SK-N-MC (cell line): ENCODE measurements at regions not wholly inside any gene's neighbourhood (a gene's known extent, or its start where the extent isn't known, plus 50 kb on each side); places are given as distances from the start of the nearest gene placed in this dataset.

Experiments used
- DNase-seq: peaks from one replicate; pipeline ENCODE4 v3.0.0-alpha.2; 2011; ENCODE audit warnings: low read depth, low spot score
- H3K27ac ChIP-seq: fragments of 200-600 bp; sonication (generic); 2 replicates; pipeline ENCODE4 v1.5.1; 2016; ENCODE audit warnings: mixed run types
- H3K36me3 ChIP-seq: fragments of 200-600 bp; sonication (generic); 2 replicates; pipeline ENCODE4 v1.6.1; 2017; ENCODE audit warnings: antibody characterized with exemption, low read length, mixed read lengths; ENCODE audit not compliant: insufficient read depth
- H3K4me3 ChIP-seq: fragments of 200-600 bp; sonication (generic); 2 replicates; pipeline ENCODE4 v1.5.1; 2016
- H3K9ac ChIP-seq: fragments of 200-600 bp; sonication (generic); 2 replicates; pipeline ENCODE4 v1.8.0; 2017; ENCODE audit warnings: mixed run types, mixed read lengths; ENCODE audit not compliant: insufficient read length
- H3K9me3 ChIP-seq: fragments of 200-600 bp; sonication (generic); 2 replicates; pipeline ENCODE4 v1.6.1; 2017; ENCODE audit warnings: low read depth, mild to moderate bottlenecking, antibody characterized with exemption, low read length, moderate library complexity, mixed read lengths
- EZH2 ChIP-seq: fragments of 200-600 bp; sonication (generic); IDR thresholded peaks from one replicate; pipeline ENCODE4 v1.6.1; 2017; ENCODE audit warnings: antibody characterized with exemption
- FOXP2 ChIP-seq: optimal IDR thresholded peaks from 2 replicates; pipeline ENCODE3; 2011; ENCODE audit warnings: mild to moderate bottlenecking, moderate library complexity; ENCODE audit not compliant: insufficient read depth; ENCODE audit errors: extremely low read length, control extremely low read depth
- POLR2AphosphoS5 ChIP-seq: IDR thresholded peaks from 2 replicates; pipeline ENCODE4 v1.6.1; 2012; ENCODE audit warnings: mild to moderate bottlenecking, low read depth, low read length, borderline replicate concordance

- Histone ChIP-seq H3K9me3 (no peaks in the 10 kb centered on the region), H3K36me3 (no peaks in the 10 kb centered on the region), H3K9ac (no peak overlapping the region), H3K4me3 (no peak overlapping the region), H3K27ac (no peak overlapping the region)
- TF ChIP-seq FOXP2 (no peak), EZH2 (no peak), POLR2AphosphoS5 (no peak)
- no peak for DNase-seq
These were observed 440.9 kb downstream of the BTBD3 start for GRCh38 chr20:12358655-12359009.

GRCh38 chr20:12371990-12372389, 454.3 kb downstream of the BTBD3 start:
- Histone ChIP-seq H3K9ac (no peak overlapping the region), H3K36me3 (no peaks in the 10 kb centered on the region), H3K9me3 (no peaks in the 10 kb centered on the region), H3K4me3 (no peak overlapping the region), H3K27ac (no peak overlapping the region)
- no peak for TF ChIP-seq EZH2
- TF ChIP-seq POLR2AphosphoS5 = no peak
- TF ChIP-seq FOXP2 = no peak
- no peak for DNase-seq

- Histone ChIP-seq H3K36me3 (no peaks in the 10 kb centered on the region), H3K9me3 (no peaks in the 10 kb centered on the region), H3K27ac (no peak overlapping the region), H3K9ac (no peak overlapping the region), H3K4me3 (no peak overlapping the region)
- TF ChIP-seq EZH2 (no peak), POLR2AphosphoS5 (no peak), FOXP2 (no peak)
- no peak for DNase-seq
These were observed 454.9 kb downstream of the BTBD3 start for GRCh38 chr20:12372557-12372956.

- H3K9me3 ChIP-seq = no peaks in the 10 kb centered on the region
- H3K27ac ChIP-seq = no peak overlapping the region
- no peak overlapping the region for H3K9ac ChIP-seq
- no peak overlapping the region for H3K4me3 ChIP-seq
- DNase-seq = no peak
- no peak for TF ChIP-seq POLR2AphosphoS5
- no peak for TF ChIP-seq FOXP2
- TF ChIP-seq EZH2 = no peak
- H3K36me3 ChIP-seq = no peaks in the 10 kb centered on the region
These were observed 458.3 kb downstream of the BTBD3 start for GRCh38 chr20:12375967-12376366.

GRCh38 chr20:12383821-12384220, 466.1 kb downstream of the BTBD3 start:
- Histone ChIP-seq H3K9me3 (no peaks in the 10 kb centered on the region), H3K9ac (no peak overlapping the region), H3K36me3 (no peaks in the 10 kb centered on the region), H3K27ac (no peak overlapping the region), H3K4me3 (no peak overlapping the region)
- no peak for TF ChIP-seq FOXP2
- no peak for TF ChIP-seq EZH2
- no peak for TF ChIP-seq POLR2AphosphoS5
- DNase-seq = no peak

GRCh38 chr20:12386821-12387220, 469.1 kb downstream of the BTBD3 start:
- DNase-seq = no peak
- Histone ChIP-seq H3K36me3 (no peaks in the 10 kb centered on the region), H3K4me3 (no peak overlapping the region), H3K9me3 (no peaks in the 10 kb centered on the region), H3K9ac (no peak overlapping the region), H3K27ac (no peak overlapping the region)
- no peak for TF ChIP-seq POLR2AphosphoS5
- TF ChIP-seq EZH2 = no peak
- no peak for TF ChIP-seq FOXP2

GRCh38 chr20:12391099-12391498, 473.4 kb downstream of the BTBD3 start:
- Histone ChIP-seq H3K27ac (no peak overlapping the region), H3K9ac (no peak overlapping the region), H3K4me3 (no peak overlapping the region), H3K9me3 (no peaks in the 10 kb centered on the region), H3K36me3 (no peaks in the 10 kb centered on the region)
- DNase-seq = no peak
- TF ChIP-seq POLR2AphosphoS5 (no peak), FOXP2 (no peak), EZH2 (no peak)

- Histone ChIP-seq H3K27ac (no peak overlapping the region), H3K9me3 (no peaks in the 10 kb centered on the region)
- no peak for DNase-seq
These were observed 477.1 kb downstream of the BTBD3 start for GRCh38 chr20:12394786-12395185.

GRCh38 chr20:12395353-12395752, 477.7 kb downstream of the BTBD3 start:
- H3K9me3 ChIP-seq = no peaks in the 10 kb centered on the region
- no peak overlapping the region for H3K27ac ChIP-seq
- no peak for TF ChIP-seq FOXP2
- TF ChIP-seq POLR2AphosphoS5 = no peak
- no peak for TF ChIP-seq EZH2
- no peak overlapping the region for H3K9ac ChIP-seq
- DNase-seq = no peak
- H3K4me3 ChIP-seq = no peak overlapping the region
- H3K36me3 ChIP-seq = no peaks in the 10 kb centered on the region

More at GRCh38 chr20:12394786-12395185, 477.1 kb downstream of the BTBD3 start:
- no peak for TF ChIP-seq POLR2AphosphoS5
- no peak for TF ChIP-seq FOXP2
- TF ChIP-seq EZH2 = no peak
- no peak overlapping the region for H3K4me3 ChIP-seq
- no peak overlapping the region for H3K9ac ChIP-seq
- H3K36me3 ChIP-seq = no peaks in the 10 kb centered on the region

GRCh38 chr20:12395760-12396159, 478.1 kb downstream of the BTBD3 start:
- DNase-seq = no peak
- Histone ChIP-seq H3K4me3 (no peak overlapping the region), H3K9me3 (no peaks in the 10 kb centered on the region), H3K9ac (no peak overlapping the region), H3K36me3 (no peaks in the 10 kb centered on the region), H3K27ac (no peak overlapping the region)
- TF ChIP-seq EZH2 (no peak), POLR2AphosphoS5 (no peak), FOXP2 (no peak)
